A673 (cell line): ENCODE measurements at regions not wholly inside any gene's neighbourhood (a gene's known extent, or its start where the extent isn't known, plus 50 kb on each side); places are given as distances from the start of the nearest gene placed in this dataset.

Source experiments
- BruUV-seq: library from RNA; stranded (reverse); fragments of 400-500 nt; replicated peaks from 2 replicates; lab custom pipeline; 2021; lab: Mats Ljungman, UMichigan
- CTCF ChIA-PET: fragments of 300-600 bp; sonication (Branson Sonifier 250); formaldehyde crosslinking; loops from one replicate; lab custom pipeline; 2022; ENCODE audit warnings: antibody characterized with exemption; lab: Charles Lee
- POLR2A ChIA-PET: fragments of 300-600 bp; sonication (Branson Sonifier 250); formaldehyde crosslinking; loops from one replicate; lab custom pipeline; 2022; ENCODE audit warnings: antibody characterized with exemption; ENCODE audit not compliant: low non-redundant PET; lab: Charles Lee
- DNase-seq: peaks from one replicate; pipeline ENCODE4 v3.0.0-alpha.2; 2015; ENCODE audit warnings: low spot score
- H3K27ac ChIP-seq: fragments of 200-600 bp; sonication (generic); 2 replicates; pipeline ENCODE4 v1.5.1; 2016; ENCODE audit warnings: mixed run types, low read depth, mild to moderate bottlenecking, mixed read lengths, antibody characterized with exemption, low read length; ENCODE audit not compliant: poor library complexity, severe bottlenecking
- H3K27me3 ChIP-seq: fragments of 200-600 bp; sonication (generic); replicated peaks from 2 replicates; pipeline ENCODE4 v1.6.1; 2017; ENCODE audit warnings: mixed run types, low read depth, mild to moderate bottlenecking, mixed read lengths, antibody characterized with exemption, low read length; ENCODE audit not compliant: insufficient read depth, poor library complexity
- H3K36me3 ChIP-seq: fragments of 200-600 bp; sonication (generic); 2 replicates; pipeline ENCODE4 v1.6.1; 2016; ENCODE audit warnings: mixed run types, mild to moderate bottlenecking, mixed read lengths, antibody characterized with exemption, low read length; ENCODE audit not compliant: insufficient read depth, poor library complexity, severe bottlenecking
- H3K4me1 ChIP-seq: fragments of 200-600 bp; sonication (generic); 2 replicates; pipeline ENCODE4 v1.6.1; 2017; ENCODE audit warnings: mixed run types, mild to moderate bottlenecking, mixed read lengths, antibody characterized with exemption, low read length; ENCODE audit not compliant: insufficient read depth, poor library complexity, severe bottlenecking
- H3K4me3 ChIP-seq: fragments of 200-600 bp; sonication (generic); 2 replicates; pipeline ENCODE4 v1.5.1; 2016; ENCODE audit warnings: low read depth, mixed run types, mild to moderate bottlenecking, mixed read lengths, low read length; ENCODE audit not compliant: poor library complexity, severe bottlenecking
- H3K9me3 ChIP-seq: fragments of 200-600 bp; sonication (generic); 2 replicates; pipeline ENCODE4 v1.6.1; 2016; ENCODE audit warnings: mixed run types, low read depth, mild to moderate bottlenecking, mixed read lengths, antibody characterized with exemption, low read length; ENCODE audit not compliant: poor library complexity, severe bottlenecking
- CTCF ChIP-seq: fragments of 300-800, 200-600 bp; sonication (generic); conservative IDR thresholded peaks from 2 replicates; pipeline ENCODE4 v1.5.1; 2017; ENCODE audit warnings: low read depth, mild to moderate bottlenecking, antibody characterized with exemption, low read length, moderate library complexity, mixed read lengths
- EZH2 ChIP-seq: fragments of 200-600 bp; sonication (generic); IDR thresholded peaks from 2 replicates; pipeline ENCODE4 v1.6.1; 2017; ENCODE audit warnings: borderline replicate concordance, low read depth, mild to moderate bottlenecking, mixed read lengths, antibody characterized with exemption, low read length; ENCODE audit not compliant: poor library complexity, severe bottlenecking
- intact Hi-C: fragments of 100-400 bp; cut with micrococcal nuclease; formaldehyde crosslinking; loops from one replicate; pipeline ENCODE4 v1.10.0; 2022; ENCODE audit not compliant: unreplicated experiment

GRCh38 chr19:30861919-30862318 lies 487.3 kb downstream of the TSHZ3 start:
- POLR2A ChIA-PET = no interaction called here
- H3K27ac ChIP-seq = no peak overlapping the region
- intact Hi-C loops = no loop called here
- H3K4me1 ChIP-seq = no peaks in the 10 kb centered on the region
- DNase-seq = no peak
- no peak overlapping the region for H3K4me3 ChIP-seq
- TF ChIP-seq EZH2 (no peak), CTCF (no peak)
- H3K27me3 ChIP-seq = no peaks in the 10 kb centered on the region
- H3K9me3 ChIP-seq = no peaks in the 10 kb centered on the region
- BruUV-seq = no TSS peak
- H3K36me3 ChIP-seq = no peaks in the 10 kb centered on the region
- CTCF ChIA-PET = no interaction called here

GRCh38 chr19:30857966-30858490 lies 485.8 kb downstream of the ZNF536 start:
- no peak for DNase-seq
- Histone ChIP-seq H3K27ac (no peak overlapping the region), H3K4me1 (no peaks in the 10 kb centered on the region), H3K36me3 (no peaks in the 10 kb centered on the region), H3K9me3 (no peaks in the 10 kb centered on the region), H3K4me3 (no peak overlapping the region), H3K27me3 (no peaks in the 10 kb centered on the region)
- TF ChIP-seq CTCF = no peak
- TF ChIP-seq EZH2 = no peak
- ChIA-PET POLR2A (no interaction called here), CTCF (no interaction called here)
- intact Hi-C loops = no loop called here
- BruUV-seq = no TSS peak

GRCh38 chr19:30857388-30857787 lies 485.2 kb downstream of the ZNF536 start:
- Histone ChIP-seq H3K36me3 (no peaks in the 10 kb centered on the region), H3K4me1 (no peaks in the 10 kb centered on the region), H3K4me3 (no peak overlapping the region), H3K9me3 (no peaks in the 10 kb centered on the region), H3K27ac (no peak overlapping the region), H3K27me3 (no peaks in the 10 kb centered on the region)
- intact Hi-C loops = no loop called here
- ChIA-PET CTCF (no interaction called here), POLR2A (no interaction called here)
- BruUV-seq = no TSS peak
- TF ChIP-seq EZH2 (no peak), CTCF (no peak)
- DNase-seq = no peak
